GM04503 (cell line): ENCODE measurements at regions not wholly inside any gene's neighbourhood (a gene's known extent, or its start where the extent isn't known, plus 50 kb on each side); places are given as distances from the start of the nearest gene placed in this dataset.
"Not testable (repeated sequence)": the region's sequence is repeated elsewhere in the genome, so short reads cannot be mapped to it uniquely, and the experiment has no call there.

Source experiments
- DNase-seq: peaks from one replicate; pipeline ENCODE4 v3.0.0-alpha.2; 2012; ENCODE audit warnings: low read depth

GRCh38 chrX:55981603-55982002, 250.6 kb upstream of the KLF8 start:
- no peak for DNase-seq

- DNase-seq = no peak
Observed at GRCh38 chrX:55996649-55997048, 235.5 kb upstream of the KLF8 start.

- peak; percentile 18 for DNase-seq
Observed at GRCh38 chrX:56000174-56000573, 232.0 kb upstream of the KLF8 start.

GRCh38 chrX:56000729-56001128, 231.4 kb upstream of the KLF8 start:
- DNase-seq = no peak

- no peak for DNase-seq
Observed at GRCh38 chrX:56025872-56026571, 206.1 kb upstream of the KLF8 start.

- no peak for DNase-seq
Observed at GRCh38 chrX:56026815-56027214, 205.3 kb upstream of the KLF8 start.

- DNase-seq = no peak
Observed at GRCh38 chrX:56029188-56029587, 203.0 kb upstream of the KLF8 start.

GRCh38 chrX:56029691-56030090, 202.5 kb upstream of the KLF8 start:
- DNase-seq = no peak

- DNase-seq = no peak
Observed at GRCh38 chrX:56031409-56031808, 200.7 kb upstream of the KLF8 start.

GRCh38 chrX:56033495-56034180, 198.5 kb upstream of the KLF8 start:
- no peak for DNase-seq

GRCh38 chrX:56052673-56053330, 179.4 kb upstream of the KLF8 start:
- not testable (repeated sequence) for DNase-seq

- no peak for DNase-seq
Observed at GRCh38 chrX:56057325-56057724, 174.8 kb upstream of the KLF8 start.

GRCh38 chrX:56066016-56066415, 166.1 kb upstream of the KLF8 start:
- DNase-seq = no peak

GRCh38 chrX:56068274-56068758, 163.8 kb upstream of the KLF8 start:
- no peak for DNase-seq

- DNase-seq = no peak
Observed at GRCh38 chrX:56069299-56069931, 162.7 kb upstream of the KLF8 start.

- DNase-seq = no peak
Observed at GRCh38 chrX:56089376-56089775, 142.8 kb upstream of the KLF8 start.

- no peak for DNase-seq
Observed at GRCh38 chrX:56099271-56099670, 132.9 kb upstream of the KLF8 start.

GRCh38 chrX:56107320-56107719, 124.8 kb upstream of the KLF8 start:
- no peak for DNase-seq

GRCh38 chrX:56113785-56114436, 118.2 kb upstream of the KLF8 start:
- DNase-seq = no peak

- DNase-seq = no peak
Observed at GRCh38 chrX:56114437-56114787, 117.7 kb upstream of the KLF8 start.

GRCh38 chrX:56120242-56120641, 111.9 kb upstream of the KLF8 start:
- no peak for DNase-seq

GRCh38 chrX:56125946-56126345, 106.2 kb upstream of the KLF8 start:
- no peak for DNase-seq
